HG02943 (cell line): ENCODE measurements at regions not wholly inside any gene's neighbourhood (a gene's known extent, or its start where the extent isn't known, plus 50 kb on each side); places are given as distances from the start of the nearest gene placed in this dataset.
"Not testable (repeated sequence)": the region's sequence is repeated elsewhere in the genome, so short reads cannot be mapped to it uniquely, and the experiment has no call there.

Source experiments
- ATAC-seq: cut with Tn5 transposase; IDR thresholded peaks from one replicate; pipeline ENCODE4 v1.9.1; 2021; ENCODE audit warnings: mild to moderate bottlenecking, low read depth, moderate library complexity; ENCODE audit not compliant: unreplicated experiment

DNA sequence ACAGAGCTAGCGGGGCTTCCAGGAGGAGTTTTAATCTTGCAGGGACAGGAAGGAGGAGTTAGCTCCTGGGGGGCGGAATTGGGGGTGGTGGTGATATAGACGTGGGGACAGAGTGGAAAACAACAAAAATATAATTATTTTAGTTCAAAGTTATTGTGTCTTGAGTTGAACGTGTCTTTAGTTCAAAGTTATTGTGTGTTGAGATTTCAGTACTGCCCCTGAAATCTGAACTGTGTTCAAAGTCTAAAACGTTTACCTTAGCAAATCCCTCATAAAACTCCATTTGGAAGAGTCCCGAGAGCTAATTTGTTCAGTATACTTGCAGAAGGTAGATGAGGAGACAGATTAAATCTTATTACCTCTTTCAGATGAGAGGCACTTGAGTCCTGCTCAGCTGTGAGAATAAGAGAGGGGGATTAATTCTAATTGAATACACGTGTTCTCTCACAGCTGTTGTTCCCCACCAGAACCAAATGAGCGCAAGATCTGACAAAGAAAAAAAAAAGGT, 132.4 kb upstream of the ALDH3B2 start:
- ATAC-seq: not testable (repeated sequence)

DNA sequence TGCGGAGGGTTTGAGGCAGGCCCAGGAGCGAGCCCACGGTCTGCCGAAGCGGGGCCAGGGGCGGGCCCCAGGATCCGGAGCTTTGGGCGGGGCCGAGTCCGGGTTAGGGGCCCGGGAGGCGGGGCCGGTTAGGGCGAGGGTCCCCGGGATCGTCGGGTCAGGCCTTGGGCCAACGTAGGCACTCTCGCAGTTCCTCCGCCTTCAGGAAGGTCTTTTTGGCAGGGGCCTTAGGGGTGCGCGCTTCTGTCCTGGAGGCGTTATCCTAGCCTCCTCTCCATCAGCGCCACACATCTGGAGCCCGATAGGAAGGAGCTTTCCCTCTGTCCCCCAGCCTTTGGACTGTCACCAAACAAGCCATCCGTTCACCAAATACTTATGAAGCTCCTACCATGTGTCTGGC, 131.8 kb upstream of the ALDH3B2 start:
- not testable (repeated sequence) for ATAC-seq

DNA sequence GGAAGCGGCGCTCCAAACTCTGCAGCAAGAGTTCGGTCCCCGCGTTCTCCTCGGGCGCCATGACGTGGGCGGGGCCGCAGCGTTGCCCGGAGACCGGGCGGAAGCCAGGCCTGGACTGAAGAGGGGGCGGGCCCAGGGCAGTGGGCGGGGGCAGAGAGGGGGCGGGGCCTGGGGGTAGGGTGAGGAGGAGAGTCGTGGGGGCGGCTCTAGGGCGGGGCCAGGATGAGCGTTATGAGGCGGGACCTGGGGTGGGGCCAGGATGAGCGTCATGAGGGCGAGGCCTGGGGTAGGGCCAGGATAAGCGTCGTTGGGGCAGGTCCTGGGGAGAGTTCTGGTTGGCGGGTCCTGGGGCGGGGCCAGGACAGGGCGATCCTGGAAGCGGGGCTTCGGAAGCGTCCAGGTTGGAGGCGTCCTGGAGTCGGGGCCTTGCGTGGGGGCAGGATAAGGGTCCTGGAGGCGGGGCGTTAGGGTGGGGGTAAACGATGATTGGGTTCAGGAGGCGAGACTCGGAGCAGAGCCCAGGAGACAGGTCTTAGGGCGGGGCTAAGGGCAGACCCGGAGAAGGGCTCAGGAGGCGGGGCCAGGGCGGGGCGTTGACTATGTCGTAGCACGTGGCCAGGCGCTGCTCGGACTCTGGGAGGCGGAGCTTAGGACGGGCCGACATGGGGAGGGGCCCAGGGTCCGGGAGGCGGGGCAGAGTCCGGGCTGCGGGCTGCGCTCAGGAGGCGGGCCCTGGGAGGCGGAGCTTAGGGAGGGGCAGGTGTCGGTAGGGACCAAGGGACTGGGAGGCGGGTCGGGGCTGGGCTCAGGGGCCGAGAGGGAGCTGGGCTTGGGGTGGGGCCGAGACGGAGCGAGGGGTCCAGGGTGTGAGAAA, 131.1 kb upstream of the ALDH3B2 start:
- ATAC-seq: peak; percentile 91

DNA sequence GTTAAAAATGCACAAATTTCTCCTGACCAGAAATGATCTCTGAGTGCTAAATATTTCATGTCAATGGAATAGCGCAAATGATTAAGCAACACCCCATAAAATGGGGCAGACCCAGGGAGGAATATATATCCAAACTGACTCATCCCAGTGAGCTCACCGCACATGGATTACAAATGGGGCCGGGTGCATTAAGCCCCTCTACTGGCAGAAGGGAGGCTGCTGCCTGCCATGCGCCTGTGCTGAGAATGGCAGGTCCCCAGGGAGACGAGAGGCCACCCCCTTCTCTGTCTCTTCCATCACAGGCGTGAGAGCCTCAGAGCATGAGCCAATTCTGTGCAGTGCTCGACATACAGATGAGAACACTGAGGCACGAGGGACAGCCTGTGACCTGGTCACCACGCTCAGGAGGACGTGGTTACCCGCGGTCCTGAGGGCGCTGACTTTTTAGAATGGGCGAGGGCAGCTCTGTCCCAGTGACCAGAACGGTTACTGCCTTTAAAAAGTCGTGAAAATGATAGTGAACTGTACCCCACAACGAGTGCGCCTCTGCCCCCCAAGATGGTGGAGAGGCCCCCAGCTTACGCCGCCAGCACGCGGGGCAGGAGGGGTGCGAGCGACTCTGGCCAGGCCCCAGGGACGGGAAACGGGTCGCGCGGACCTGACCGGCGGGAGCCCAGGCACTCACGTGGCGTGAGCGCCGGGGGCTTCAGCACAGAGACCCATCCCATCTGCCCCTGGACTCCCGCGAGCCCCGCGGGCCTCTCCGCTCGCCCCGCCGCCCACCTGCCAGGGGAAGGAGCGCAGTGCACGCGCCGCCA, 130.2 kb upstream of the ALDH3B2 start:
- ATAC-seq: not testable (repeated sequence)

DNA sequence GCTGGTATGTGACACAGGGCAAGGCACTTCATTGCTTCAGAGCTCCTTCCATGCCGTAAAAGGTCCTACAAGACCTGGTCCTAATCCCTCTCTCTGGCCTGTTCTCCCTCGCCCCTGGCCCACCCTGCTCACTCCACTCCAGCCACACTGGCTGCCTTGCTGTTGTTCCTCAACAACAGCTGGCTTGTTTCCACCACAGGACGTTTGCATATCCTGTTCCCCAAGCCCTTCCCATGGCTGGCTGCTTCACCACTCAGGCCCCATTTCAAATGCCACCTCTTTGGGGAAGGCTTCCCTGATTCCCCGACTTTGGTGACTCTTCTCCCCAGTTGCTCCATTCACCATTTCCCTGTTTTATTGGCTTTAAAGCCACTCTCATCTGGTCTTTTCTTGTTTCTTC, 129.1 kb upstream of the ALDH3B2 start:
- ATAC-seq: not testable (repeated sequence)

DNA sequence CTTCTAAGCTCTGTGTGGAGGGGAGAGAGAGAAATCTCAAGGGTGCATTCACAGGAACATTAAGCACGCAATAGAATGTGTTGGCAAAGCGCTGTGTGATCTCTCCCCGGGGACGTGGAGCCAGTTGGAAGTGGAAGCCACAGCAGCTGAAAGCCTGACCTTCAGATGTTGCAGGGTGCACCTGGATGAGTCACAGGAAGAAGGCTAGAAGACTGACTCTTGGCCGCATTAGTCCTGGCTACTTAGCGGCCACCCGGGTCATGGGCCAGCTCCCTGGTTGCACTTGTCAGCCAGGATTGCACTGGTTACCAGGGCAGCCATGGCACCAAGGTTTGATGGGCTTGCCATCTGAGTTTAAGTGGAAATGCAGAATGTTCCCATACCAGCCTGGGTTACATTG, 128.6 kb upstream of the ALDH3B2 start:
- not testable (repeated sequence) for ATAC-seq

DNA sequence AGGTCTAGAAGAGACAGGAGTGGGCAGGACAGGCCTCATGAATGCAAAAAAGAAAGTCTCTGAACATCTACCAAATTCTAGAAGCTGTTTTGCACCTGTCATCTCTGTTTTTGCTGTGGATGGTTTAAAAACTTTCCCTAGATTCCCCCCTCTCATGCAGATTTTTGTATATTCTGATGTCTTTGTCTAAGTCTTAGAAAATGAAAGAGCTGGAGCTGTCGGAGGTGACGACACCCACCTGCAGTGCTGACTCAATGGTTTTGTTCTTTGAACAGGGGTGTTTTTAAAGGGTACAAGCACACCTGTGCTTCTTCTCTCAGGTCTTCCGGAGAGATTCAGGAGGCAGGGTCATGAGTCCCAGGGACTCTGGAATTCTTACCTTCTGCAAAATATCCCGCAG, 128.2 kb upstream of the ALDH3B2 start:
- not testable (repeated sequence) for ATAC-seq

DNA sequence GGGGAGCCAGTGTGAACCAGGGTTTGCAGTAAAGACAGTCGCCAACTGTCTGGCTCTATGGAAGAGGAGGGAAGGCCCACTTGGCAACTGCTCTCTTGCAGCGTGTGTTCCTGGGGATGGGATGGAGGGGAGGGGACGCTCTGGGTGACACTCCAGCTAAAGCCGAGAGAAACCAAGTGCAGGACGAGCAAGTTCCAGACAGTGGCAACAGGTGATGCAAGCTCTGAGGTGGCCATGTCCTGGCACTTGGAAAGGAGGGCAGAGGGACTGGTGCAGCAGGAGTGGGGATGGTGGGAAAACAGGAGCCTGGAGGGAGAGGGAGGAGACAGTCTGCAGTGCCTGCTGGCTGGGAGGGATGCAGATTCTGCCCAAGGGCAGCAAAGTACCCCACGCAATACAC, 127.0 kb upstream of the ALDH3B2 start:
- not testable (repeated sequence) for ATAC-seq

DNA sequence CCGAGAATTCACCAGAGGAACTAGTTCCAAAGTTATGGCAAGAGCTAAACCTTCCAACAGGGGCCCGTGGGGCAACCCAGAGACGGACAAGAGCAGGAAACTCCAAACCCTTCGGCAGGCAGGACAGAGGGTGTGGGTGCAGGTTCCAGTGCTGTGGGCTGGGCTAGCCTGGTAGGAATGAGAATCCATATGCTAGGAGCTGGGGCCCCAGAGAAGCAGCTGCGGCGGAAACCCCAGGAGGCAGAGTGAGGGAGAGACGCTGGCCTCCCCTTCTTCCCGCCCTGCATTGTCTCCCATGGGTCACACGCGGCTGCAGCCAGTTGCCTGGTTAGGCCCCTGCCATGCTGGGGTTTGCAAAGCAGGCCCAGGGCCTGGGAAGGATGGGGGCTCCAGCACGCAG, 126.2 kb upstream of the ALDH3B2 start:
- not testable (repeated sequence) for ATAC-seq

DNA sequence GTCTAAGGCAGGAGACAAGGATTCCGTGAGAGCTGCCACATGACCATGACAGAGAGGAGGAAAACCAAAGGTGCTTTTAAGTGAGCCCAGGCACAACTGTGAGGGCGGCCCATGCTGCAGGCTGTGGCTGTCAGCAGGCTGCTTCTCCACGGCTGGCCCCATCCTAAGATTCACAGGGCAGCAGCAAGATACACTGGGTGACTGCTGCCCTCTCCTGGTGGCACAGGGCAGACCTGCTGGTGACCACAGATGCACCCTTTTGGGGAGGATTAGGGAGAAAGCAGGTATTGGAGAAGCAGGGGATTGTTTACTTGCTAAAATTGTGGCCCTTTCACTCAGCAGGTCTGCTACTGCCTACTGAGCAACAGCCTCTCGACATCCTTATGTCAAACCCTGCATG, 125.4 kb upstream of the ALDH3B2 start:
- not testable (repeated sequence) for ATAC-seq

DNA sequence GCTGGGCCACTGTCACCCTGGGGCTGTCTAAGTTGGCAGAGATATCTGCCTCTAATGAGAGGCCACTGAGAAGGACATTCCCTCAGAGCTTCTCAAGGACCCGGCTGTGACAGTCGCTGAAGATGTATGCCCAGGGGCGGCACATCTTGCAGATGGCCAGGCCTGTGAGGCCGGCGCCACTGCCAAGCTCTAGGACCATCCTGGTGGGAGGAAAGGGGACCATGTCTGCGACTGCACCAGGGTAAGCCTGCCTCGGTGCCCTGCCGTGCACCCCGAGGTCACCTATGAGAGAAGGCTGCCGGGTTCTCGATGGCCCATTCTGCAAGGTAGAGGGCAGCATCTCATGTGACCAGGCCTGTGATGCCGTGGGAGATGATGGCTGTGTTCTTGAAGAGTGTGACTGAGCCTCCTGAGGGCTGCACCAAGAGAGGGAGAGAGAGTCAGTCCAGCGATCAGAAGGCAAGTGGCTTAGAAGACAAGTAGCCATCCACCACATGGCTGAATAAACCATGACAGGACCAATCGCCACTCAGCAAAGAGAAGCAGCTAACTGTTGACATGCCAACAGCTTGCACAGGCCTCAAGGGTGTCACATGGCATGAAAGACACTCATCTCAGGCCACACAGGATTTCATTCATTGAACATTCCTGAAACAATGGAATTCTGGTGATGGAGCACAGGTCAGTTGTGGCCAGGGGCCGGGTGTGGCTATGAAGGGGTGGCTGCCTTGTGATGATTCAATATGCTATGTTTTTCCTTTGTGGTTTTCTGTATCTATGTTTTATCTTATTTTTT, 123.5 kb upstream of the ALDH3B2 start:
- not testable (repeated sequence) for ATAC-seq

DNA sequence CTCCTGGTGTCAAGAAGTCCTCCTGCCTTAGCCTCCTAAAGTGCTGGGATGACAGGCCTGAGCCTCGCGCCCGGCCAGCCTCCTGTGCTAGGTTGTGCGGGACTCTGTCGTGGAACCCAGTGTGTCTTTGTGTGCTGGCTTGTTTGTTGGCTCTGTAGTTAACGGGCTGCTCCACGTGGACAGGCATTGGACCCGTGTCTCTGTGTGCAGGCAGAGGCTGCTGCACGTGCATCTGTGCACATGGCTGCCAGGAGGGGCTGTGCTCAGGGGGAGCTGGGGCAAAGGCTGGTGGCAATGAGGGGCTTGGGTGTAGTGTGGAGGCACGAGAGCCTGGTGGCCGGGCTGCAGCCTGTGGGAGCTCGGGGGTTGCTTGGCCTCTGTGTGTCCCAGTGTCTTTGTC, 121.3 kb upstream of the ALDH3B2 start:
- ATAC-seq: no peak

DNA sequence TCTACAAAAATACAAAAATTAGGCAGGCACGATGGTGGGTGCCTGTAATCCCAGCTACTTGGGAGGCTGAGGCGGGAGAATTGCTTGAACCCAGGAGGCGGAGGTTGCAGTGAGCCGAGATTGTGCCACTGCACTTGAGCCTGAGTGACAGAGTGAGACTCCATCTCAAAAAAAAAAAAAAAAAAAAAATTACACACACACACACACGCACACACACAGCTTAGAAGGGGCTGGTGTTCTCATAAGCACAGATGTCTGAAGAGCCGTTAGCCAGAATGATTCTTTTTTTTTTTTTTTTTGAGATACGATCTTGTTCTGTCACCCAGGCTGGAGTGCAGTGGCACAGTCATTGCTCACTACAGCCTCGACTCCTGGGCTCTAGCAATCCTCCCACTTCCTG, 119.3 kb upstream of the ALDH3B2 start:
- not testable (repeated sequence) for ATAC-seq

DNA sequence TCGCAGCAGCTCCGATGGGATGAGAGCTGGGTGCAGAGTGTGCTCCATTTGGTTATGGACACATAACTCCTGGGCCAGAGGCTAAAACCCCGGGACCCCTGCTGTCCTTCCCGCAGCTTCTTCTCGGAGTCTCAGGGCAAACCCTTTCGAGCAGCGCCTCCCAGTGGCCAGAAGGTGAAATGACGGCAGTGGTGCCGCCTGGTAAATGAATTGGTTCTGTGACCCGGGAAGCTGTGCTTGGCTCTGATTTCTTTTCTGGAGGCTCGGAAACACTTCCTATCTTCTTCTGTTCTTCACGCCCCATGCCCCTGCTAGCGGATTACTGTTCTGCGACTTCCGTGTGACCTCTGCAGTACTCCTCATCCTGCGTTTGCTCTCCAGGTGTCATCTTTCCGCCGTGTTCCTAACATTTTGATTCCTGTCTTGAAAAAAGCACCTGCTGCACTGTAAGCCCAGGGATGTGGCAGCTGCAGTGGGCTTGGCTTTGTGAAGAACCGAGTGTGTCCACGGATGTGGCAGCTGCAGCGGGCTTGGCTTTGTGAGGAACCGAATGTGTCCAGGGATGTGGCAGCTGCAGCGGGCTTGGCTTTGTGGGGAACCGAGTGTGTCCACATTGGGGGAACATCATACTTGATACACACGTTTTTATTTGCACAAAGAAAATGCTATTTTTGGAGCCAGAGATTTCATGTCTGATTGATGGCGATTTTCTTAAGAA, 118.0 kb upstream of the ALDH3B2 start:
- ATAC-seq: not testable (repeated sequence)

DNA sequence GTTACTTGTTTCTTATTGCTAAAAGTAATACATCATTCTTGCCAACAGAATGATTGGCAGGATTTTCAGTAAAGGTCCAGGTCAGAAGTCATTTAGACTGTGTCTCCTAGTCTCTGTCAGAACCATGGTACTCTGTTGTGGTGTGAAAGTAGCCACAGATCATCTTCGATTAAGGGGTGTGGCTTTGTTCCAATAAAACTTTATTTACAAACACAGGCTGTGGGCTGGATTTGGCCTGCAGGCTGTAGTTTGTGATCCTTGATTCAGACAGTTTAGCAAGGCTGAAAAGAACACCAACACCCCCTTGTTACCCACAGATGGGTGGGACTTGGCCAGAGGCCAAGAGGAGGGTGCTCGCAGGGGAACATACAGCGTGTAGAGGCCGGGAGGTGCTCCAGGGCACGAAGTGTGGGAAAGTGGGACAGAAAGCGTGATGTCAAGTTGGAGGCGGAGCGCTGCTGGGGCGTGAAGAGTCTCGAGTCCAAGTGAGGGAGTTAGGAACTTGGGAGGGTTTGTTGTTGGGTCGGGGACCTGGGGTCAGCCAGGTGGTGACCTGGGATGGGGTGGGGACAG, 117.3 kb upstream of the ALDH3B2 start:
- not testable (repeated sequence) for ATAC-seq

DNA sequence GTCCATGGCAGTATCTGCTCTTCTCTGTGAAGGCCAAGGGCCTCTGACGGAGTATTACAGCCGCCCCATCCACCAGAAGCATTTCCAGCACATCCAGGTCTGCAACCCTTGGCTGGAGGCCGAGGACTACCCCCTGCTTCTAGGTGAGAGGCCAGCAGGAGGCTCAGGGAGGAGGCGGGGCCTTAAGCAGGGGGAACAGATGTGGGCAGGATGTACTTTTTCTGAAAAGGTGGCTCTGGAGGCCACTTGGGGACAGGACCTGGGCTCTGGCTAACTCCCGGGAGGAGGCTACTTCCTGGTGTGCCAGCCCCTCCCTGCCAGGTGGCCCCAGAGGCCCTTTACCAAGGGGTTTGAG, 113.9 kb upstream of the ALDH3B2 start:
- not testable (repeated sequence) for ATAC-seq

DNA sequence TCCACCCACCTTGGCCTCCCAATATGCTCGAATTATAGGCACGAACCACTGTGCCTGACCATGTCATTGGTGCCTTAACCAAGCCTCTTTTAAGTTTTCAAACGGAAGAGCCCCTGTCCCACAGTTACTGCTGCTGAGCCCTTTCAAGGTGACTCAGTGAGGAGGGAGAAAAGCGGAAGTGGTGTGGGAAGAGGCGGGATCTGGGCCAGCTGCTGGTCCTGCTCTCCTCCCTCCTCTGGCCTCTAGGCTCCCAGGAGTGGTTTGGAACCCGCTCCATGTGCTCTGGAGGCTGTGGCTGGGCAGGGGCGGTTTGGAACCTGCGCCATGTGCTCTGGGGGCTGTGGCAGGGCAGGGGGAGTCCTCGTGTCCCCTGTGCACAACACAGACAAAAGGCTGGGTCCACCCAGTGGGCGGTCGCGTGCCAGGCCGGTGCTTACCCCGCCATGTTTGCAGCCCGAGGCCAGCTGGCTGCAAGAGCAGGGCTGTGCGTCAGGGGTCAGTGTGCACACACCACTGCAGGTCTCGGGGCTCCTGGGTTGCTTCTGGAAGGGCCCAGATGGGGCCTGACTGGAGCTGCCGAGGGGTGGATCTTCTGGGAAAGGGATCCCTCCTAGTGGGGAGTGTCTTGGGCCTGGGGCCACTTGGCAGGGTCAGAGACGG, 113.4 kb upstream of the ALDH3B2 start:
- not testable (repeated sequence) for ATAC-seq

DNA sequence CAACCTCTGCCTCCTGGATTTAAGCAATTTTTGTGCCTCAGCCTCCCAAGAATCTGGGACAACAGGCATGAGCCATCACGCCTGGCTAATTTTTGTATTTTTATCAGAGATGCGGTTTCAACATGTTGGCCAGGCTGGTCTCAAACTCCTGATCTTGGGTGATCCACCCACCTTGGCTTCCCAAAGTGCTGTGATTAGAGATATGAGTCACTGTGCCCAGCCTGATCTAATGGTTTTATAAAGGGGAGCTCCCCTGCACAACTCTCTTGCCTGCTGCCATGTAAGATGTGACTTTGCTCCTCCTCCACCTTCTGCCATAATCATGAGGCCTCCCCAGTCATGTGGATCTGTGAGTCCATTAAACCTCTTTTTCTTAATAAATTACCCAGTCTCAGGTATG, 107.5 kb upstream of the ALDH3B2 start:
- not testable (repeated sequence) for ATAC-seq

DNA sequence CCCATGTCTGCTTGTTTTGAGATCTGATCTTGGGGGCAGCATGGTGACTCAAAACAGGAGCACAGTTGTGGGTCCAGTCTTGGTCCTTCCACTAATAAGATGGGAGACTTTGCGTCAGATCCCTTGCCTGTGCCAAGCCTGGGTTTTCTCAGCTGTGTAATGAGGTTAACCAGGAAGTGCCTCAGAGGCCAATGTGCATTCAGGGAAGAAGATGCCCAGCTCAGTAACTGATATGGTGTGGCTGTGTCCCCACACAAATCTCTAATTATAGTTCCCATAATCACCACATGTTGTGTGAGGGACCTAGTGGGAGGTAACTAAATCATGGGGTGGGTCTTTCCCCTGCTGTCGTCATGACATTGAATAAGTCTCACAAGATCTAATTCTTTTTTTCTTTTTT, 107.1 kb upstream of the ALDH3B2 start:
- not testable (repeated sequence) for ATAC-seq
